ENCODE measurements at regions not wholly inside any gene's neighbourhood (a gene's known extent, or its start where the extent isn't known, plus 50 kb on each side); places are given as distances from the start of the nearest gene placed in this dataset.

GRCh38 chr3:82055792-82056191 lies 294.3 kb upstream of the GBE1 start:
- TF ChIP-seq CTCF (IDR thresholded peaks at IDR 0.05), result no peak
- no peak for TF ChIP-seq POLR2AphosphoS5 (IDR thresholded peaks at IDR 0.05)
- TF ChIP-seq EP300 (IDR thresholded peaks at IDR 0.05), result no peak
- TF ChIP-seq POLR2A (IDR thresholded peaks at IDR 0.05), result no peak

Data from upper lobe of left lung (tissue), 4 donors.